ENCODE measurements at regions not wholly inside any gene's neighbourhood (a gene's known extent, or its start where the extent isn't known, plus 50 kb on each side); places are given as distances from the start of the nearest gene placed in this dataset.
"Not testable (repeated sequence)": the region's sequence is repeated elsewhere in the genome, so short reads cannot be mapped to it uniquely, and the experiment has no call there.

- Histone ChIP-seq H2BK5ac (ENCODE audit: low read depth, low read length, poor library complexity, severe bottlenecking) (no peak overlapping the region), H3K79me1 (replicated peaks; ENCODE audit: low read length, poor library complexity, severe bottlenecking) (no peaks in the 10 kb centered on the region), H3K36me3 (ENCODE audit: control insufficient read depth in 1 of 2, insufficient read depth in 2 of 2, low read depth in 1 of 2, low read length in 2 of 2) (no peaks in the 10 kb centered on the region), H3K27ac (ENCODE audit: low read length, poor library complexity, severe bottlenecking) (no peak overlapping the region), H2AK5ac (ENCODE audit: low read length, severe bottlenecking) (no peak overlapping the region), H2BK12ac (ENCODE audit: low read length in 2 of 2) (no peak overlapping the region), H3K4me1 (ENCODE audit: control insufficient read depth, insufficient read depth, low read depth, low read length) (no peaks in the 10 kb centered on the region), H2BK15ac (ENCODE audit: low read depth, poor library complexity, severe bottlenecking) (no peak overlapping the region), H4K91ac (ENCODE audit: low read length) (no peak overlapping the region), H3K27me3 (ENCODE audit: control insufficient read depth in 1 of 2, insufficient read depth in 1 of 2, low read length in 2 of 2) (no peaks in the 10 kb centered on the region), H3K9me3 (ENCODE audit: control insufficient read depth, low read length) (peaks cover 64% of the 10 kb centered on the region), H4K8ac (ENCODE audit: low read length) (no peak overlapping the region), H3K9ac (ENCODE audit: low read length) (no peak overlapping the region), H2AFZ (ENCODE audit: low read depth, low read length) (no peak overlapping the region), H3K4me3 (ENCODE audit: insufficient read depth in 1 of 2, low read depth in 1 of 2, low read length in 2 of 2) (no peak overlapping the region), H3K18ac (ENCODE audit: low read depth in 1 of 2, low read length in 2 of 2) (no peak overlapping the region), H3K4me2 (ENCODE audit: low read length, poor library complexity, severe bottlenecking) (no peak overlapping the region), H3K23ac (ENCODE audit: low read length in 2 of 2) (no peak overlapping the region), H2BK120ac (ENCODE audit: low read depth, low read length) (no peak overlapping the region), H3K14ac (ENCODE audit: low read length in 2 of 2) (no peak overlapping the region), H3K4ac (ENCODE audit: low read depth in 1 of 2, low read length in 2 of 2) (no peak overlapping the region)
- DNase-seq: peak; percentile 29
- 11% methylated on average over 1 of the region's 1 CpG for WGBS
Observed at GRCh38 chr9:81424431-81424830, 264.9 kb downstream of the TLE1 start.

- Histone ChIP-seq H4K8ac (ENCODE audit: low read length) (no peak overlapping the region), H2AK5ac (ENCODE audit: low read length, severe bottlenecking) (no peak overlapping the region), H2BK15ac (ENCODE audit: low read depth, poor library complexity, severe bottlenecking) (no peak overlapping the region), H3K4ac (ENCODE audit: low read depth in 1 of 2, low read length in 2 of 2) (no peak overlapping the region), H3K36me3 (ENCODE audit: control insufficient read depth in 1 of 2, insufficient read depth in 2 of 2, low read depth in 1 of 2, low read length in 2 of 2) (no peaks in the 10 kb centered on the region), H2BK5ac (ENCODE audit: low read depth, low read length, poor library complexity, severe bottlenecking) (no peak overlapping the region), H2BK120ac (ENCODE audit: low read depth, low read length) (no peak overlapping the region), H3K4me3 (ENCODE audit: insufficient read depth in 1 of 2, low read depth in 1 of 2, low read length in 2 of 2) (no peak overlapping the region), H3K9me3 (ENCODE audit: control insufficient read depth, low read length) (peaks cover 64% of the 10 kb centered on the region), H3K79me1 (replicated peaks; ENCODE audit: low read length, poor library complexity, severe bottlenecking) (no peaks in the 10 kb centered on the region), H2AFZ (ENCODE audit: low read depth, low read length) (no peak overlapping the region), H3K27ac (ENCODE audit: low read length, poor library complexity, severe bottlenecking) (no peak overlapping the region), H2BK12ac (ENCODE audit: low read length in 2 of 2) (no peak overlapping the region), H3K4me1 (ENCODE audit: control insufficient read depth, insufficient read depth, low read depth, low read length) (no peaks in the 10 kb centered on the region), H3K23ac (ENCODE audit: low read length in 2 of 2) (no peak overlapping the region), H3K14ac (ENCODE audit: low read length in 2 of 2) (no peak overlapping the region), H3K4me2 (ENCODE audit: low read length, poor library complexity, severe bottlenecking) (no peak overlapping the region), H3K18ac (ENCODE audit: low read depth in 1 of 2, low read length in 2 of 2) (no peak overlapping the region), H3K9ac (ENCODE audit: low read length) (no peak overlapping the region), H4K91ac (ENCODE audit: low read length) (no peak overlapping the region), H3K27me3 (ENCODE audit: control insufficient read depth in 1 of 2, insufficient read depth in 1 of 2, low read length in 2 of 2) (no peaks in the 10 kb centered on the region)
- peak; percentile 37 for DNase-seq
Observed at GRCh38 chr9:81423589-81424326, 265.6 kb downstream of the TLE1 start.

- DNase-seq; H2BK12ac ChIP-seq (ENCODE audit: low read length in 2 of 2); H3K18ac ChIP-seq (ENCODE audit: low read depth in 1 of 2, low read length in 2 of 2); H3K36me3 ChIP-seq (ENCODE audit: control insufficient read depth in 1 of 2, insufficient read depth in 2 of 2, low read depth in 1 of 2, low read length in 2 of 2); H3K9ac ChIP-seq (ENCODE audit: low read length); H2BK15ac ChIP-seq (ENCODE audit: low read depth, poor library complexity, severe bottlenecking); H4K8ac ChIP-seq (ENCODE audit: low read length); H3K79me1 ChIP-seq (replicated peaks; ENCODE audit: low read length, poor library complexity, severe bottlenecking); H3K14ac ChIP-seq (ENCODE audit: low read length in 2 of 2); H3K4me1 ChIP-seq (ENCODE audit: control insufficient read depth, insufficient read depth, low read depth, low read length); H3K4ac ChIP-seq (ENCODE audit: low read depth in 1 of 2, low read length in 2 of 2); H3K23ac ChIP-seq (ENCODE audit: low read length in 2 of 2); H3K27ac ChIP-seq (ENCODE audit: low read length, poor library complexity, severe bottlenecking); H3K4me2 ChIP-seq (ENCODE audit: low read length, poor library complexity, severe bottlenecking); H3K4me3 ChIP-seq (ENCODE audit: insufficient read depth in 1 of 2, low read depth in 1 of 2, low read length in 2 of 2); H2AFZ ChIP-seq (ENCODE audit: low read depth, low read length); H2AK5ac ChIP-seq (ENCODE audit: low read length, severe bottlenecking); H3K27me3 ChIP-seq (ENCODE audit: control insufficient read depth in 1 of 2, insufficient read depth in 1 of 2, low read length in 2 of 2); H2BK5ac ChIP-seq (ENCODE audit: low read depth, low read length, poor library complexity, severe bottlenecking); H4K91ac ChIP-seq (ENCODE audit: low read length); H2BK120ac ChIP-seq (ENCODE audit: low read depth, low read length): not testable (repeated sequence)
- H3K9me3 ChIP-seq (ENCODE audit: control insufficient read depth, low read length): peaks cover 45% of the 10 kb centered on the region
- WGBS: 81% methylated on average over 3 of the region's 3 CpGs
Observed at GRCh38 chr9:81421090-81421489, 268.3 kb downstream of the TLE1 start.

- Histone ChIP-seq H3K9ac (ENCODE audit: low read length) (no peak overlapping the region), H2BK15ac (ENCODE audit: low read depth, poor library complexity, severe bottlenecking) (no peak overlapping the region), H4K8ac (ENCODE audit: low read length) (no peak overlapping the region), H2BK120ac (ENCODE audit: low read depth, low read length) (no peak overlapping the region), H2AK5ac (ENCODE audit: low read length, severe bottlenecking) (no peak overlapping the region), H3K18ac (ENCODE audit: low read depth in 1 of 2, low read length in 2 of 2) (no peak overlapping the region), H2AFZ (ENCODE audit: low read depth, low read length) (no peak overlapping the region), H2BK5ac (ENCODE audit: low read depth, low read length, poor library complexity, severe bottlenecking) (no peak overlapping the region), H3K4me2 (ENCODE audit: low read length, poor library complexity, severe bottlenecking) (no peak overlapping the region), H3K4ac (ENCODE audit: low read depth in 1 of 2, low read length in 2 of 2) (no peak overlapping the region), H3K27me3 (ENCODE audit: control insufficient read depth in 1 of 2, insufficient read depth in 1 of 2, low read length in 2 of 2) (no peaks in the 10 kb centered on the region), H3K4me1 (ENCODE audit: control insufficient read depth, insufficient read depth, low read depth, low read length) (no peaks in the 10 kb centered on the region), H3K9me3 (ENCODE audit: control insufficient read depth, low read length) (peaks cover 34% of the 10 kb centered on the region), H3K27ac (ENCODE audit: low read length, poor library complexity, severe bottlenecking) (no peak overlapping the region), H3K79me1 (replicated peaks; ENCODE audit: low read length, poor library complexity, severe bottlenecking) (no peaks in the 10 kb centered on the region), H3K4me3 (ENCODE audit: insufficient read depth in 1 of 2, low read depth in 1 of 2, low read length in 2 of 2) (no peak overlapping the region), H3K14ac (ENCODE audit: low read length in 2 of 2) (no peak overlapping the region), H2BK12ac (ENCODE audit: low read length in 2 of 2) (no peak overlapping the region), H3K36me3 (ENCODE audit: control insufficient read depth in 1 of 2, insufficient read depth in 2 of 2, low read depth in 1 of 2, low read length in 2 of 2) (no peaks in the 10 kb centered on the region), H3K23ac (ENCODE audit: low read length in 2 of 2) (no peak overlapping the region), H4K91ac (ENCODE audit: low read length) (no peak overlapping the region)
- DNase-seq: no peak
- WGBS: no CpG with 5 or more reads among the region's 1 CpG
Observed at GRCh38 chr9:81420024-81420423, 269.3 kb downstream of the TLE1 start.

All from mesenchymal stem cell (in vitro differentiated cells and primary cell).